CD14-positive monocyte (primary cell): ENCODE measurements at regions not wholly inside any gene's neighbourhood (a gene's known extent, or its start where the extent isn't known, plus 50 kb on each side); places are given as distances from the start of the nearest gene placed in this dataset.

Experiments used
- DNase-seq, 3 donors: peaks; one replicate each; pipeline ENCODE4 v3.0.0-alpha.2; 2011 to 2022
- H2AFZ ChIP-seq: 2 replicates; pipeline ENCODE4 v1.6.0; 2012; ENCODE audit warnings: mild to moderate bottlenecking, low read depth, low read length, inconsistent platforms; ENCODE audit not compliant: insufficient read depth, poor library complexity, severe bottlenecking
- H3K27ac ChIP-seq, 2 donors: 1 replicate in 1 of 2; 2 replicates in 1 of 2; pipeline ENCODE4 v1.5.1; 2012 to 2013; ENCODE audit warnings: low read length in 2 of 2, control low read depth in 1 of 2, inconsistent platforms in 1 of 2, low read depth in 1 of 2, mild to moderate bottlenecking in 1 of 2
- H3K27me3 ChIP-seq, 2 donors: one replicate each; pipeline versions ENCODE4 v1.6.0 to v1.6.1; 2011 to 2013; ENCODE audit warnings: low read length in 2 of 2; ENCODE audit not compliant: control insufficient read depth in 2 of 2, insufficient read depth in 2 of 2
- H3K36me3 ChIP-seq, 2 donors: replicated peaks in 1 of 2; 1 replicate in 1 of 2; 2 replicates in 1 of 2; pipeline versions ENCODE4 v1.5.1 to v1.6.1; 2012 to 2013; ENCODE audit warnings: low read length in 2 of 2, control low read depth in 1 of 2, inconsistent platforms in 1 of 2, mild to moderate bottlenecking in 1 of 2; ENCODE audit not compliant: insufficient read depth in 2 of 2, control insufficient read depth in 1 of 2
- H3K4me1 ChIP-seq, 2 donors: 1 replicate in 1 of 2; 2 replicates in 1 of 2; pipeline versions ENCODE4 v1.5.1 to v1.6.1; 2012 to 2013; ENCODE audit warnings: low read length in 2 of 2, control low read depth in 1 of 2, inconsistent platforms in 1 of 2, mild to moderate bottlenecking in 1 of 2, moderate library complexity in 1 of 2; ENCODE audit not compliant: insufficient read depth in 2 of 2, control insufficient read depth in 1 of 2
- H3K4me2 ChIP-seq: replicated peaks from 2 replicates; pipeline ENCODE3; 2012; ENCODE audit warnings: low read length, moderate library complexity, mild to moderate bottlenecking; ENCODE audit not compliant: poor library complexity, severe bottlenecking; ENCODE audit errors: extremely low read depth
- H3K4me3 ChIP-seq, 3 experiments: fragments of 200-600 bp in 1 of 3; sonication (generic) in 1 of 3; replicated peaks in 1 of 3; 1 replicate in 2 of 3; 2 replicates in 1 of 3; pipeline ENCODE4 v1.5.1; 2011 to 2013; ENCODE audit warnings: low read length in 3 of 3, mild to moderate bottlenecking in 3 of 3, control low read depth in 2 of 3, low read depth in 2 of 3, inconsistent platforms in 1 of 3, moderate library complexity in 1 of 3
- H3K79me2 ChIP-seq: 2 replicates; pipeline ENCODE4 v1.6.0; 2012; ENCODE audit warnings: mild to moderate bottlenecking, control low read depth, inconsistent platforms, low read length, moderate library complexity; ENCODE audit not compliant: insufficient read depth
- H3K9ac ChIP-seq: 2 replicates; pipeline ENCODE4 v1.6.0; 2017; ENCODE audit warnings: low read length, mild to moderate bottlenecking; ENCODE audit not compliant: insufficient read depth, poor library complexity, severe bottlenecking
- H3K9me3 ChIP-seq, 2 donors: replicated peaks in 1 of 2; 1 replicate in 1 of 2; 2 replicates in 1 of 2; pipeline versions ENCODE4 v1.5.1 to v1.6.1; 2012 to 2013; ENCODE audit warnings: low read length in 2 of 2, control low read depth in 1 of 2; ENCODE audit not compliant: control insufficient read depth in 1 of 2, insufficient read depth in 1 of 2
- H4K20me1 ChIP-seq: 2 replicates; pipeline ENCODE4 v1.6.0; 2012; ENCODE audit warnings: mild to moderate bottlenecking, low read length, control low read depth, moderate library complexity; ENCODE audit not compliant: insufficient read depth
- H3K27ac Mint-ChIP-seq, 7 donors: one replicate each; pipeline ENCODE4 v1.8.0; 2020; ENCODE audit warnings: mild to moderate bottlenecking in 7 of 7, mixed read lengths in 7 of 7, moderate library complexity in 6 of 7, inconsistent platforms in 2 of 7
- H3K27me3 Mint-ChIP-seq, 3 donors: one replicate each; pipeline ENCODE4 v1.8.0; 2021 to 2022; ENCODE audit warnings: low read depth in 3 of 3, mild to moderate bottlenecking in 3 of 3, mixed read lengths in 3 of 3, moderate library complexity in 3 of 3, inconsistent platforms in 1 of 3
- H3K36me3 Mint-ChIP-seq, 2 donors: one replicate each; pipeline ENCODE4 v1.8.0; 2020; ENCODE audit warnings: mixed read lengths in 2 of 2, inconsistent platforms in 1 of 2, mild to moderate bottlenecking in 1 of 2
- H3K4me1 Mint-ChIP-seq: one replicate; pipeline ENCODE4 v1.8.0; 2020; ENCODE audit warnings: mild to moderate bottlenecking, mixed read lengths
- H3K4me3 Mint-ChIP-seq, 2 donors: one replicate each; pipeline ENCODE4 v1.8.0; 2020; ENCODE audit warnings: mild to moderate bottlenecking in 2 of 2, mixed read lengths in 2 of 2, moderate library complexity in 1 of 2
- H3K9me3 Mint-ChIP-seq, 7 donors: one replicate each; pipeline ENCODE4 v1.8.0; 2020 to 2022; ENCODE audit warnings: mixed read lengths in 7 of 7, mild to moderate bottlenecking in 6 of 7, moderate library complexity in 6 of 7, inconsistent platforms in 2 of 7
- WGBS: methylation state at CpG from one replicate; pipeline ENCODE4 v1.1.5; 2013; ENCODE audit warnings: missing lambda C conversion rate; ENCODE audit not compliant: insufficient coverage; 5-methylcytosine and 5-hydroxymethylcytosine counted together
- intact Hi-C, 2 donors: fragments of 100-400 bp; cut with micrococcal nuclease; formaldehyde crosslinking; loops; one replicate each; pipeline versions ENCODE4 v1.15.0 to v1.15.1; 2023
- TF ChIP-seq, protein P1 (sequence below): fragments of 200-600 bp; IDR thresholded peaks from one replicate; pipeline ENCODE4 v1.8.0; 2022; ENCODE audit warnings: antibody characterized with exemption, mild to moderate bottlenecking

- H3K4me1 ChIP-seq: peaks cover 0 to 5% of the 10 kb centered on the region in 2 donors
- no peak overlapping the region for H3K4me3 ChIP-seq
- H4K20me1 ChIP-seq: no peaks in the 10 kb centered on the region
- intact Hi-C loops: no loop called here
- TF ChIP-seq, protein P1, sequence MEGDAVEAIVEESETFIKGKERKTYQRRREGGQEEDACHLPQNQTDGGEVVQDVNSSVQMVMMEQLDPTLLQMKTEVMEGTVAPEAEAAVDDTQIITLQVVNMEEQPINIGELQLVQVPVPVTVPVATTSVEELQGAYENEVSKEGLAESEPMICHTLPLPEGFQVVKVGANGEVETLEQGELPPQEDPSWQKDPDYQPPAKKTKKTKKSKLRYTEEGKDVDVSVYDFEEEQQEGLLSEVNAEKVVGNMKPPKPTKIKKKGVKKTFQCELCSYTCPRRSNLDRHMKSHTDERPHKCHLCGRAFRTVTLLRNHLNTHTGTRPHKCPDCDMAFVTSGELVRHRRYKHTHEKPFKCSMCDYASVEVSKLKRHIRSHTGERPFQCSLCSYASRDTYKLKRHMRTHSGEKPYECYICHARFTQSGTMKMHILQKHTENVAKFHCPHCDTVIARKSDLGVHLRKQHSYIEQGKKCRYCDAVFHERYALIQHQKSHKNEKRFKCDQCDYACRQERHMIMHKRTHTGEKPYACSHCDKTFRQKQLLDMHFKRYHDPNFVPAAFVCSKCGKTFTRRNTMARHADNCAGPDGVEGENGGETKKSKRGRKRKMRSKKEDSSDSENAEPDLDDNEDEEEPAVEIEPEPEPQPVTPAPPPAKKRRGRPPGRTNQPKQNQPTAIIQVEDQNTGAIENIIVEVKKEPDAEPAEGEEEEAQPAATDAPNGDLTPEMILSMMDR: no peak
- DNase-seq: no peak
- H3K4me2 ChIP-seq: no peak overlapping the region
- peaks cover 0 to 3% of the 10 kb centered on the region in 2 donors for H3K27me3 ChIP-seq
- H3K36me3 ChIP-seq: no peaks in the 10 kb centered on the region
- no peak overlapping the region for H3K27ac ChIP-seq
- peaks cover 0 to 6% (median 0%) of the 10 kb centered on the region in 7 donors for H3K9me3 Mint-ChIP-seq
- H3K4me1 Mint-ChIP-seq: peaks cover 3% of the 10 kb centered on the region
- no peaks in the 10 kb centered on the region for H3K79me2 ChIP-seq
- H3K27ac Mint-ChIP-seq: no peak overlapping the region
- no peak overlapping the region for H3K9ac ChIP-seq
- no CpG with 5 or more reads among the region's 8 CpGs for WGBS
- no peak overlapping the region for H3K4me3 Mint-ChIP-seq
- H3K27me3 Mint-ChIP-seq: peaks cover 0 to 9% (median 5%) of the 10 kb centered on the region in 3 donors
- no peaks in the 10 kb centered on the region for H3K36me3 Mint-ChIP-seq
- no peaks in the 10 kb centered on the region for H3K9me3 ChIP-seq
- H2AFZ ChIP-seq: no peak overlapping the region
Measured at GRCh38 chr2:37449761-37450296, 105.4 kb downstream of the QPCT start.

DNA sequence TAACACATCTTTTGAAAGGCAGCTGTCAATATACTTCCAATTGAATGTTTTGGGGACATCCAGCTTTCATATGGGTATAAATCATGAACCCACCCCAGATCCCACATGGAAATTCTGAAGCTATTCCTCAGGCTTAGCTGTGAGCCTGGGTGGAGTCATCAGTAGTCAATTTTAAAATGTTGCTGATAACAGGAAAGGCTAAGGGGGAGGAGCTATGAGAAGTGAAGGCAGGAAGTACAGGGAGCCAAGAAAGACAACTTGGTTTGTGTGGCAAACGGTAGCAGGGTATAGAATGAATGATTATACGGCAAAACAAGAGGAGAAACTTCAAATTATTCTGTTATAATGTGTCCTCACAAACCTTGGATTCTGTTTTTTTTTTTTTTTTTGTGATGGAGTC lies 108.6 kb downstream of the QPCT start:
- peaks cover 11% of the 10 kb centered on the region for H3K4me1 Mint-ChIP-seq
- Histone ChIP-seq H3K4me1 (peaks cover 0 to 5% of the 10 kb centered on the region in 2 donors), H3K4me2 (no peak overlapping the region)

More for the DNA sequence above, 108.6 kb downstream of the QPCT start:
- Mint-ChIP-seq H3K27ac (no peak overlapping the region), H3K27me3 (peaks cover 0 to 9% (median 4%) of the 10 kb centered on the region in 3 donors), H3K9me3 (peaks cover 0 to 3% (median 0%) of the 10 kb centered on the region in 7 donors), H3K36me3 (no peaks in the 10 kb centered on the region), H3K4me3 (no peak overlapping the region)
- TF ChIP-seq, protein P1: no peak
- H3K79me2 ChIP-seq: no peaks in the 10 kb centered on the region
- H2AFZ ChIP-seq: peak overlapping the region; percentile 55
- H3K27me3 ChIP-seq: peaks cover 0 to 3% of the 10 kb centered on the region in 2 donors
- no peaks in the 10 kb centered on the region for H3K9me3 ChIP-seq
- intact Hi-C loops: no loop called here
- WGBS: no CpG with 5 or more reads among the region's 2 CpGs
- no peak overlapping the region for H3K9ac ChIP-seq
- H3K4me3 ChIP-seq: no peak overlapping the region
- no peak overlapping the region for H3K27ac ChIP-seq
- H3K36me3 ChIP-seq: no peaks in the 10 kb centered on the region
- no peak for DNase-seq
- H4K20me1 ChIP-seq: no peaks in the 10 kb centered on the region
